ENCODE measurements at regions not wholly inside any gene's neighbourhood (a gene's known extent, or its start where the extent isn't known, plus 50 kb on each side); places are given as distances from the start of the nearest gene placed in this dataset.

GRCh38 chr14:97410667-97411620 is 613.8 kb downstream of the VRK1 start:
- no peak for TF ChIP-seq CTCF (IDR thresholded peaks at IDR 0.05)
- TF ChIP-seq POLR2A (IDR thresholded peaks at IDR 0.05) = no peak
- TF ChIP-seq EP300 (IDR thresholded peaks at IDR 0.05) = no peak
- no peak for TF ChIP-seq POLR2AphosphoS5 (IDR thresholded peaks at IDR 0.05)

Measured in suprapubic skin (tissue), 4 donors.